H9 (cell line): ENCODE measurements at regions not wholly inside any gene's neighbourhood (a gene's known extent, or its start where the extent isn't known, plus 50 kb on each side); places are given as distances from the start of the nearest gene placed in this dataset.

Experiments
- DNase-seq: peaks from one replicate; pipeline ENCODE4 v3.0.0-alpha.2; 2017
- H2AFZ ChIP-seq: one replicate; pipeline ENCODE4 v1.6.1; 2013; ENCODE audit warnings: mild to moderate bottlenecking, low read length, control low read depth, moderate library complexity
- H2AK5ac ChIP-seq: 2 replicates; pipeline ENCODE4 v1.6.1; 2013; ENCODE audit warnings: low read length, control low read depth, mixed read lengths; ENCODE audit not compliant: insufficient read length
- H2BK120ac ChIP-seq: one replicate; pipeline ENCODE4 v1.6.1; 2013; ENCODE audit warnings: low read depth, mild to moderate bottlenecking, low read length, control low read depth, inconsistent platforms; ENCODE audit not compliant: poor library complexity, severe bottlenecking
- H2BK12ac ChIP-seq: 2 replicates; pipeline ENCODE4 v1.6.1; 2013; ENCODE audit warnings: low read length, control low read depth, mixed read lengths, low read depth; ENCODE audit not compliant: insufficient read length
- H2BK15ac ChIP-seq: 2 replicates; pipeline ENCODE4 v1.6.1; 2013; ENCODE audit warnings: low read depth, low read length, control low read depth
- H2BK20ac ChIP-seq: one replicate; pipeline ENCODE4 v1.6.1; 2013; ENCODE audit warnings: low read depth, mild to moderate bottlenecking, low read length, control low read depth, inconsistent platforms; ENCODE audit not compliant: poor library complexity, severe bottlenecking
- H2BK5ac ChIP-seq: 2 replicates; pipeline ENCODE4 v1.6.1; 2013; ENCODE audit warnings: low read length, control low read depth, mixed read lengths; ENCODE audit not compliant: insufficient read length
- H3K14ac ChIP-seq: 2 replicates; pipeline ENCODE4 v1.6.1; 2013; ENCODE audit warnings: low read length, control low read depth; ENCODE audit not compliant: insufficient read depth
- H3K18ac ChIP-seq: 2 replicates; pipeline ENCODE4 v1.6.1; 2013; ENCODE audit warnings: low read depth, mild to moderate bottlenecking, mixed read lengths, low read length, control low read depth; ENCODE audit not compliant: insufficient read length
- H3K23ac ChIP-seq: 2 replicates; pipeline ENCODE4 v1.6.1; 2013; ENCODE audit warnings: low read length, control low read depth, mixed read lengths, low read depth; ENCODE audit not compliant: insufficient read length
- H3K23me2 ChIP-seq: 2 replicates; pipeline ENCODE4 v1.6.1; 2013; ENCODE audit warnings: low read depth, mild to moderate bottlenecking, mixed read lengths, low read length, control low read depth; ENCODE audit not compliant: insufficient read length, poor library complexity, severe bottlenecking
- H3K27ac ChIP-seq: 2 replicates; pipeline ENCODE4 v1.5.1; 2013; ENCODE audit warnings: low read length, control low read depth, mixed read lengths, low read depth; ENCODE audit not compliant: insufficient read length
- H3K27me3 ChIP-seq: 2 replicates; pipeline ENCODE4 v1.6.1; 2013; ENCODE audit warnings: low read length, control low read depth, inconsistent platforms; ENCODE audit not compliant: insufficient read depth
- H3K4ac ChIP-seq: 2 replicates; pipeline ENCODE4 v1.6.1; 2013; ENCODE audit warnings: low read depth, mild to moderate bottlenecking, control low read depth, inconsistent platforms, low read length, moderate library complexity
- H3K4me1 ChIP-seq: 2 replicates; pipeline ENCODE4 v1.6.1; 2013; ENCODE audit warnings: low read length, control low read depth, inconsistent platforms; ENCODE audit not compliant: insufficient read depth
- H3K4me2 ChIP-seq: 2 replicates; pipeline ENCODE4 v1.6.1; 2013; ENCODE audit warnings: low read length, control low read depth, mixed read lengths; ENCODE audit not compliant: insufficient read length, insufficient read depth
- H3K56ac ChIP-seq: 2 replicates; pipeline ENCODE4 v1.6.1; 2013; ENCODE audit warnings: low read depth, mild to moderate bottlenecking, mixed read lengths, low read length, control low read depth; ENCODE audit not compliant: insufficient read length
- H3K79me1 ChIP-seq: 2 replicates; pipeline ENCODE4 v1.6.1; 2013; ENCODE audit warnings: low read depth, mild to moderate bottlenecking, moderate library complexity, low read length, control low read depth, inconsistent platforms; ENCODE audit not compliant: insufficient read depth, poor library complexity, severe bottlenecking
- H3K79me2 ChIP-seq: 2 replicates; pipeline ENCODE4 v1.6.1; 2013; ENCODE audit warnings: low read length, control low read depth, inconsistent platforms; ENCODE audit not compliant: insufficient read depth
- H3K9ac ChIP-seq: 2 replicates; pipeline ENCODE4 v1.6.1; 2013; ENCODE audit warnings: low read length, control low read depth, mixed read lengths; ENCODE audit not compliant: insufficient read length; ENCODE audit errors: extremely low read depth
- H3K9me3 ChIP-seq: one replicate; pipeline ENCODE4 v1.6.1; 2013; ENCODE audit warnings: low read depth, low read length, inconsistent platforms; ENCODE audit not compliant: control insufficient read depth
- H3T11ph ChIP-seq: one replicate; pipeline ENCODE4 v1.6.1; 2013; ENCODE audit warnings: mild to moderate bottlenecking, low read length, control low read depth, inconsistent platforms
- H4K20me1 ChIP-seq: one replicate; pipeline ENCODE4 v1.6.1; 2013; ENCODE audit not compliant: control insufficient read depth, insufficient read length, insufficient read depth
- H4K5ac ChIP-seq: 2 replicates; pipeline ENCODE4 v1.6.1; 2013; ENCODE audit warnings: low read depth, mild to moderate bottlenecking, mixed read lengths, low read length, control low read depth; ENCODE audit not compliant: insufficient read length
- H4K8ac ChIP-seq: replicated peaks from 2 replicates; pipeline ENCODE4 v1.6.1; 2013; ENCODE audit warnings: low read length, control low read depth, mixed read lengths, low read depth; ENCODE audit not compliant: insufficient read length
- H4K91ac ChIP-seq: 2 replicates; pipeline ENCODE4 v1.6.1; 2013; ENCODE audit warnings: low read depth, mild to moderate bottlenecking, moderate library complexity, mixed read lengths, low read length, control low read depth; ENCODE audit not compliant: insufficient read length
- H3K27ac Mint-ChIP-seq, 3 experiments: 2 replicates in 2 of 3; 3 replicates in 1 of 3; pipeline ENCODE4 v1.8.0; 2020 to 2021; ENCODE audit warnings: mixed read lengths in 3 of 3, mild to moderate bottlenecking in 1 of 3, moderate library complexity in 1 of 3
- H3K27me3 Mint-ChIP-seq: 2 replicates; pipeline ENCODE4 v1.8.0; 2021; ENCODE audit warnings: low read depth, mild to moderate bottlenecking, moderate library complexity, mixed read lengths
- H3K36me3 Mint-ChIP-seq, 3 experiments: 2 replicates in 2 of 3; 3 replicates in 1 of 3; pipeline ENCODE4 v1.8.0; 2020 to 2021; ENCODE audit warnings: low read depth in 3 of 3, mixed read lengths in 3 of 3; ENCODE audit not compliant: insufficient read depth in 1 of 3
- H3K4me1 Mint-ChIP-seq, 2 experiments: 2 replicates each; pipeline ENCODE4 v1.8.0; 2020; ENCODE audit warnings: mixed read lengths in 2 of 2
- H3K4me3 Mint-ChIP-seq, 2 experiments: 2 replicates in 1 of 2; 3 replicates in 1 of 2; pipeline ENCODE4 v1.8.0; 2020 to 2021; ENCODE audit warnings: mild to moderate bottlenecking in 2 of 2, mixed read lengths in 2 of 2, moderate library complexity in 1 of 2
- H3K9me3 Mint-ChIP-seq, 2 experiments: 2 replicates in 1 of 2; 3 replicates in 1 of 2; pipeline ENCODE4 v1.8.0; 2020; ENCODE audit warnings: mild to moderate bottlenecking in 2 of 2, mixed read lengths in 2 of 2, moderate library complexity in 1 of 2
- CTCF ChIP-seq: fragments of 200-600 bp; sonication (generic); conservative IDR thresholded peaks from 3 replicates; pipeline ENCODE4 v1.8.0; 2021; ENCODE audit warnings: antibody characterized with exemption, mild to moderate bottlenecking
- whole genome bisulfite sequencing: extraction: QIAGEN DNeasy Blood & Tissue Kit; methylation state at CpG from one replicate; pipeline ENCODE4 v1.1.7; 2013; ENCODE audit warnings: missing lambda C conversion rate, low lambda C conversion rate, mixed read lengths; ENCODE audit not compliant: insufficient read length; ENCODE audit errors: extremely low coverage; 5-methylcytosine and 5-hydroxymethylcytosine counted together

DNA sequence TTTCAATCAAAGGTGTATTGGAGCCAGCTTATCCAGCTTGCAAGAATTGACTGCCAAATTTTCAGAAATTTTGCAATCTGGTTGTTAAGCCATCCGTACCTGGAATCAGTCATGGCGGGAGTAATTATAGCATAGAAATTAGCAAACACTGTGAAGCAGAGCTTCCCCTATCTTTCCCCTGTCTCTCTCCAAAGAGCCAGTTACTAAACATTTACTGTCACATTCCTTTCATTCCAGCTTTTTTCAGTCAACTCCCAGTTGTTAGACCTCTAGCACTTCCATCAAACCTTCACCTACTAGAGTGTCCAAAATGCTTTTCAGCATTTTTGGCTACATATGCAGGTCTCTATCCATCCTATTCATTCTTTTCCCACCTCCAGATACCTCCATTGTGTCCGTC lies 137.4 kb downstream of the MC4R start:
- H3K27ac ChIP-seq: no peak overlapping the region
- Mint-ChIP-seq H3K36me3 (no peaks in the 10 kb centered on the region), H3K4me3 (no peak overlapping the region), H3K27ac (no peak overlapping the region), H3K9me3 (no peaks in the 10 kb centered on the region), H3K4me1 (peaks cover 3 to 4% of the 10 kb centered on the region in 2 experiments), H3K27me3 (no peaks in the 10 kb centered on the region)
- H2BK12ac ChIP-seq: no peak overlapping the region
- H4K8ac ChIP-seq: no peak overlapping the region
- no peak for DNase-seq
- H2BK120ac ChIP-seq: no peak overlapping the region
- no peak overlapping the region for H4K91ac ChIP-seq
- H2BK5ac ChIP-seq: no peak overlapping the region
- no peaks in the 10 kb centered on the region for H3K4me1 ChIP-seq
- no peaks in the 10 kb centered on the region for H3K79me2 ChIP-seq
- H3K4me2 ChIP-seq: no peak overlapping the region
- no peak overlapping the region for H3K14ac ChIP-seq
- H3K27me3 ChIP-seq: no peaks in the 10 kb centered on the region
- no peak overlapping the region for H3T11ph ChIP-seq
- TF ChIP-seq CTCF: no peak
- no CpG with 5 or more reads among the region's 3 CpGs for WGBS
- H2AFZ ChIP-seq: no peak overlapping the region
- H3K4ac ChIP-seq: no peak overlapping the region
- no peak overlapping the region for H3K18ac ChIP-seq
- no peak overlapping the region for H4K5ac ChIP-seq
- H3K23ac ChIP-seq: no peak overlapping the region
- no peaks in the 10 kb centered on the region for H3K79me1 ChIP-seq
- no peak overlapping the region for H3K56ac ChIP-seq
- H2BK20ac ChIP-seq: no peak overlapping the region
- no peaks in the 10 kb centered on the region for H4K20me1 ChIP-seq
- no peaks in the 10 kb centered on the region for H3K23me2 ChIP-seq
- no peak overlapping the region for H2AK5ac ChIP-seq
- no peak overlapping the region for H3K9ac ChIP-seq
- no peaks in the 10 kb centered on the region for H3K9me3 ChIP-seq
- H2BK15ac ChIP-seq: no peak overlapping the region
